OCI-LY3 (cell line): ENCODE measurements at regions not wholly inside any gene's neighbourhood (a gene's known extent, or its start where the extent isn't known, plus 50 kb on each side); places are given as distances from the start of the nearest gene placed in this dataset.

Source experiments
- H2AFZ ChIP-seq: fragments of 200-600, 300-600 bp; shearing (Covaris generic); 2 replicates; pipeline ENCODE4 v1.6.0; 2014; ENCODE audit warnings: antibody characterized with exemption, low read depth, low read length
- H3K27ac ChIP-seq: fragments of 200-600, 300-600 bp; sonication (generic); 2 replicates; pipeline ENCODE4 v1.5.1; 2014; ENCODE audit warnings: mild to moderate bottlenecking, low read length, moderate library complexity, mixed read lengths
- H3K27me3 ChIP-seq: fragments of 200-600, 300-600 bp; sonication (generic); 2 replicates; pipeline ENCODE4 v1.6.1; 2014; ENCODE audit warnings: low read depth, low read length, mixed read lengths
- H3K36me3 ChIP-seq: fragments of 200-600, 300-600 bp; sonication (generic); replicated peaks from 2 replicates; pipeline ENCODE3; 2014; ENCODE audit warnings: low read depth, low read length, mixed read lengths
- H3K4me1 ChIP-seq: fragments of 300-600, 200-600 bp; sonication (generic); 2 replicates; pipeline ENCODE4 v1.6.1; 2014; ENCODE audit warnings: low read length, mixed read lengths
- H3K4me2 ChIP-seq: fragments of 200-600, 300-600 bp; sonication (generic); 2 replicates; pipeline ENCODE4 v1.6.1; 2014; ENCODE audit warnings: low read length, mixed read lengths
- H3K4me3 ChIP-seq: fragments of 300-600, 200-600 bp; sonication (generic); 2 replicates; pipeline ENCODE4 v1.5.1; 2014; ENCODE audit warnings: antibody characterized with exemption, mild to moderate bottlenecking, low read length, moderate library complexity
- H3K79me2 ChIP-seq: fragments of 300-600, 200-600 bp; shearing (Covaris generic); 2 replicates; pipeline ENCODE4 v1.6.1; 2014; ENCODE audit warnings: mild to moderate bottlenecking, low read length, mixed read lengths
- H3K9ac ChIP-seq: fragments of 300-600, 200-600 bp; shearing (Covaris generic); 2 replicates; pipeline ENCODE4 v1.6.0; 2014; ENCODE audit warnings: mild to moderate bottlenecking, low read length, moderate library complexity
- H3K9me3 ChIP-seq: fragments of 200-600, 300-600 bp; shearing (Covaris generic); 2 replicates; pipeline ENCODE4 v1.6.1; 2014; ENCODE audit warnings: low read length, mixed read lengths; ENCODE audit not compliant: insufficient read depth
- H4K20me1 ChIP-seq: fragments of 200-600, 300-600 bp; sonication (generic); 2 replicates; pipeline ENCODE4 v1.6.1; 2016; ENCODE audit warnings: low read length, mixed read lengths; ENCODE audit not compliant: insufficient read depth
- CTCF ChIP-seq: fragments of 200-600, 300-600 bp; sonication (generic); IDR thresholded peaks from 2 replicates; pipeline ENCODE4 v1.5.1; 2014; ENCODE audit warnings: antibody characterized with exemption, low read length, low read depth
- EZH2phosphoT487 ChIP-seq: fragments of 200-600 bp; shearing (Covaris generic); IDR thresholded peaks from 2 replicates; pipeline ENCODE4 v1.6.1; 2018; ENCODE audit warnings: antibody characterized with exemption, mixed run types, low read depth

DNA sequence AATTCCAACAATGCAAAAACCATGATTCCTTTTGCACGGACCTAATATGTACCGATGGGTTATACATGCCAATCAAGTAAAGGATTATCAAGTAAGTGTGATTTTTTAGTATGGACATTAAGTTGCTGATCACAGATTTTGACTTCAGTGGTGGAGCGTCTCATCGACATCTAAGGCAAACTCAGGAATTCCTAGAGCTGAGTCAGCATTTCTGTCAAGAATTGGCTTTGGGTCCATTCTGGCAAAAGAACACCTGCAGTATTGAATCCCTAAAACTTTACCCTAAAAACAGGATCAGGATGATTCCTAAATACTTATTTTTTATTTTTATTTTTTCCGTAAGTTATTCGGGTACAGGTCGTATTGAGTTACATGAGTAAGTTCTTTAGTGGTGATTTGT is 83.6 kb downstream of the HPGD start:
- H3K79me2 ChIP-seq, result no peaks in the 10 kb centered on the region
- H3K27me3 ChIP-seq, result no peaks in the 10 kb centered on the region
- no peaks in the 10 kb centered on the region for H3K36me3 ChIP-seq
- TF ChIP-seq EZH2phosphoT487 (no peak), CTCF (no peak)
- no peak overlapping the region for H3K4me3 ChIP-seq
- no peak overlapping the region for H3K9ac ChIP-seq
- no peak overlapping the region for H2AFZ ChIP-seq
- no peak overlapping the region for H3K4me2 ChIP-seq
- H4K20me1 ChIP-seq, result no peaks in the 10 kb centered on the region
- H3K27ac ChIP-seq, result no peak overlapping the region
- H3K9me3 ChIP-seq, result no peaks in the 10 kb centered on the region
- H3K4me1 ChIP-seq, result no peaks in the 10 kb centered on the region

DNA sequence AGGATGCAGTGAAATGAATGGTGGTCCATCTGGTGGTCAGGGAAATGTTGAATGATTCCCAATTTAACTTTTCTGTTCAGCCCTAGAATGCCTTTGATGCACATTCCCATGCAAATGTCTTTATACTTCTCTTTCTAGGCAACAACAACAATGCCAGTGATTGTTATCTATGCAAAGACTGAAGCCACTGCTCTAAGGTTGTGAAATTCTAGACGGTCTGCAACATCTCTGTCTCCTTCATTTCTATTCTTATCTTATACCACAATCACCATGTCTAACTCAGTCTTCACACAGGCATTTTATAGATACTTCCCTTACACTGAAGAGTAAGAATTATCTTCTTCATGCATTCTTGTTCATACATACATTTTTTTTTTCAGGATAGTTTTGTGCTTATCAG is 84.5 kb downstream of the HPGD start:
- Histone ChIP-seq H3K27ac (no peak overlapping the region), H3K36me3 (no peaks in the 10 kb centered on the region), H3K27me3 (no peaks in the 10 kb centered on the region), H2AFZ (no peak overlapping the region), H3K9me3 (no peaks in the 10 kb centered on the region), H3K4me3 (no peak overlapping the region), H3K4me1 (no peaks in the 10 kb centered on the region), H4K20me1 (no peaks in the 10 kb centered on the region), H3K9ac (no peak overlapping the region), H3K4me2 (no peak overlapping the region), H3K79me2 (no peaks in the 10 kb centered on the region)
- TF ChIP-seq EZH2phosphoT487 (no peak), CTCF (no peak)

DNA sequence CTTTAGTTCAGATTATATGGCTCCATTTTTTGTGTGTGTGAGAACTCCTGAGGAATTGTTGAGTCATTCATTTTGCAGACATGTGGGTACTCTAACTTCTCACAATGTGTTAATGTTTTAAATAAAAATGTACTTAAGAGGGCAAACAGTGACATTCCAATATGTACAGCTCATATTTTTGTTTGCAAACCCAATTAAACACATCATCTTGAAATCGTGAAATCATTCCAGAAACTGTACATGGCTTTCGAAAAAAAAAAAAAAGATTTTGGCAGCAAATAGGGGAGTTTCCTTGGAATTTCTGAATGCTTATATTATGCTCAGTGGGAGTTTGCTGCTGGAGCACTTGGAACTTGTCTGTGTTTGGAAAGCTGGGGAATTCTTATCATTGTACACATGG is 85.0 kb downstream of the HPGD start:
- H3K79me2 ChIP-seq, result no peaks in the 10 kb centered on the region
- no peaks in the 10 kb centered on the region for H3K4me1 ChIP-seq
- H3K9ac ChIP-seq, result no peak overlapping the region
- no peaks in the 10 kb centered on the region for H4K20me1 ChIP-seq
- H3K36me3 ChIP-seq, result no peaks in the 10 kb centered on the region
- no peak for TF ChIP-seq CTCF
- no peak for TF ChIP-seq EZH2phosphoT487
- no peak overlapping the region for H3K4me3 ChIP-seq
- no peaks in the 10 kb centered on the region for H3K27me3 ChIP-seq
- H2AFZ ChIP-seq, result no peak overlapping the region
- H3K4me2 ChIP-seq, result no peak overlapping the region
- H3K9me3 ChIP-seq, result no peaks in the 10 kb centered on the region
- H3K27ac ChIP-seq, result no peak overlapping the region

DNA sequence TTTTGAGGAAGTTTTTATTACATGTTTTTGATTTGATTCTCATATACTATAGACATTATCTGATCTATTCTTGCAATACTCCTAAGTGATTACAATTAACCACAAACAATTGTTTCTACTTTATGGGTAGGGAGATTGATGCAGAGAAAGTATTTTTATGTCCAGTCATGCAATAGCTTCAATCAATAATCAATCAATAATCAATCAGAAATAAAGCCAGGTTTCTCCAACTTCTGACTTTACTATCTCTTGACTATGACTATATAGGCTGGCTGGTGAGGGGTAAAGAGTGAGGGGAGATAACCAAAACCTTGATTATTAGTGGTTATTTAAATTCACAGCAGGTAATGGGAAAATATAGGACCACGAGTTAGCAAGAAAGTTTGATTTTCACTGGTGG is 85.9 kb downstream of the HPGD start:
- H3K4me3 ChIP-seq, result no peak overlapping the region
- H3K27ac ChIP-seq, result no peak overlapping the region
- no peak for TF ChIP-seq CTCF
- no peak for TF ChIP-seq EZH2phosphoT487
- no peaks in the 10 kb centered on the region for H4K20me1 ChIP-seq
- H3K9ac ChIP-seq, result no peak overlapping the region
- H3K79me2 ChIP-seq, result no peaks in the 10 kb centered on the region
- no peaks in the 10 kb centered on the region for H3K36me3 ChIP-seq
- no peak overlapping the region for H2AFZ ChIP-seq
- no peaks in the 10 kb centered on the region for H3K4me1 ChIP-seq
- no peak overlapping the region for H3K4me2 ChIP-seq
- no peaks in the 10 kb centered on the region for H3K9me3 ChIP-seq
- H3K27me3 ChIP-seq, result no peaks in the 10 kb centered on the region
